GM12892 (cell line): ENCODE measurements at regions not wholly inside any gene's neighbourhood (a gene's known extent, or its start where the extent isn't known, plus 50 kb on each side); places are given as distances from the start of the nearest gene placed in this dataset.
"Not testable (repeated sequence)": the region's sequence is repeated elsewhere in the genome, so short reads cannot be mapped to it uniquely, and the experiment has no call there.

Experiments used
- DNase-seq: peaks from one replicate; pipeline ENCODE4 v3.0.0; 2011; ENCODE audit not compliant: insufficient read length
- FAIRE-seq: peaks from 2 replicates; lab custom pipeline; 2011; peaks lifted over from hg19 to GRCh38; lab: Jason Lieb, UNC
- POLR2A ChIP-seq: IDR thresholded peaks from 2 replicates; pipeline ENCODE4 v1.6.1; 2011; ENCODE audit warnings: low read depth, low read length, control low read depth
- POLR2AphosphoS5 ChIP-seq: IDR thresholded peaks from 2 replicates; pipeline ENCODE4 v1.6.1; 2011; ENCODE audit warnings: low read depth, low read length, control low read depth
- TAF1 ChIP-seq: IDR thresholded peaks from 2 replicates; pipeline ENCODE4 v1.6.1; 2011; ENCODE audit warnings: low read depth, mild to moderate bottlenecking, control low read depth, low read length, borderline replicate concordance

- TF ChIP-seq POLR2A: no peak
- no peak for TF ChIP-seq TAF1
- no peak for TF ChIP-seq POLR2AphosphoS5
- no peak for FAIRE-seq
- DNase-seq: no peak
Observed at GRCh38 chr14:48714366-48714765, 871.8 kb downstream of the RPS29 start.

- FAIRE-seq (no peak), DNase-seq (no peak)
- TF ChIP-seq POLR2A (no peak), POLR2AphosphoS5 (no peak), TAF1 (no peak)
Observed at GRCh38 chr14:48710133-48710532, 876.0 kb downstream of the RPS29 start.

- DNase-seq: no peak
- TF ChIP-seq POLR2AphosphoS5 (no peak), POLR2A (no peak), TAF1 (no peak)
- no peak for FAIRE-seq
Observed at GRCh38 chr14:48709277-48709785, 876.8 kb downstream of the RPS29 start.

GRCh38 chr14:48704639-48705038 is 881.5 kb downstream of the RPS29 start:
- FAIRE-seq (no peak), DNase-seq (no peak)
- no peak for TF ChIP-seq POLR2AphosphoS5
- TF ChIP-seq POLR2A: no peak
- no peak for TF ChIP-seq TAF1

GRCh38 chr14:48703728-48704467 is 882.3 kb downstream of the RPS29 start:
- no peak for FAIRE-seq
- TF ChIP-seq POLR2AphosphoS5 (no peak), TAF1 (no peak)
- DNase-seq: no peak

- not testable (repeated sequence) for FAIRE-seq
Observed at GRCh38 chr14:48697362-48697761, 888.8 kb downstream of the RPS29 start.

GRCh38 chr14:48693793-48694192 is 892.4 kb downstream of the RPS29 start:
- FAIRE-seq: no peak

More at GRCh38 chr14:48697362-48697761, 888.8 kb downstream of the RPS29 start:
- not testable (repeated sequence) for DNase-seq

GRCh38 chr14:48690349-48690748 is 895.8 kb downstream of the RPS29 start:
- TF ChIP-seq TAF1 (no peak), POLR2AphosphoS5 (no peak), POLR2A (no peak)
- FAIRE-seq (no peak), DNase-seq (no peak)

More at GRCh38 chr14:48693793-48694192, 892.4 kb downstream of the RPS29 start:
- DNase-seq: no peak
- TF ChIP-seq POLR2AphosphoS5 (no peak), TAF1 (no peak), POLR2A (no peak)

- TF ChIP-seq POLR2AphosphoS5: no peak
- no peak for TF ChIP-seq TAF1
- TF ChIP-seq POLR2A: no peak
- DNase-seq: no peak
- no peak for FAIRE-seq
Observed at GRCh38 chr14:48686650-48687049, 899.5 kb downstream of the RPS29 start.

GRCh38 chr14:48672506-48672905 is 913.7 kb downstream of the RPS29 start:
- no peak for FAIRE-seq
- TF ChIP-seq POLR2A (no peak), POLR2AphosphoS5 (no peak), TAF1 (no peak)

GRCh38 chr14:48670939-48671338 is 915.2 kb downstream of the RPS29 start:
- DNase-seq (no peak), FAIRE-seq (no peak)
- TF ChIP-seq POLR2AphosphoS5: no peak
- TF ChIP-seq TAF1: no peak
- TF ChIP-seq POLR2A: no peak

More at GRCh38 chr14:48672506-48672905, 913.7 kb downstream of the RPS29 start:
- DNase-seq: no peak
